ENCODE measurements at regions not wholly inside any gene's neighbourhood (a gene's known extent, or its start where the extent isn't known, plus 50 kb on each side); places are given as distances from the start of the nearest gene placed in this dataset.

DNA sequence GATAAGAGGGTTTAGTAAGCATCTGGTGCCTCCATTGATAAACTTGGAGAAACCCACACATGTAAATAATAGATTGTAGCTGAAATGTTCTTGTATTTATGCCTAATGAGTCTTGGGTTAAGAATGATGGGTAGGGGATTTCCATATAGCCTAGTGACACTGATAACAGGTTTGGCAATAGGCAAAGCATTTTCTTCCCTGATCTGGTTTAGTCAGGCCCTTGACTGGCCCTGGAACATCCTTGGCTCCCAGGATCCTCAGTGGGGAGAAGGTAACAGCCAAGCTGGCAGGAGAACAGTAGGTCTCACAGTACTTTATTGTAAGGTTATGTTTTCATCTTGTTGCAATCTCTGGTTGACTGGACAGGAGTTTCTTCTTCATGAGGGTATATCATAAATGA is 228.4 kb downstream of the DIPK2A start:
- TF ChIP-seq, protein P1, sequence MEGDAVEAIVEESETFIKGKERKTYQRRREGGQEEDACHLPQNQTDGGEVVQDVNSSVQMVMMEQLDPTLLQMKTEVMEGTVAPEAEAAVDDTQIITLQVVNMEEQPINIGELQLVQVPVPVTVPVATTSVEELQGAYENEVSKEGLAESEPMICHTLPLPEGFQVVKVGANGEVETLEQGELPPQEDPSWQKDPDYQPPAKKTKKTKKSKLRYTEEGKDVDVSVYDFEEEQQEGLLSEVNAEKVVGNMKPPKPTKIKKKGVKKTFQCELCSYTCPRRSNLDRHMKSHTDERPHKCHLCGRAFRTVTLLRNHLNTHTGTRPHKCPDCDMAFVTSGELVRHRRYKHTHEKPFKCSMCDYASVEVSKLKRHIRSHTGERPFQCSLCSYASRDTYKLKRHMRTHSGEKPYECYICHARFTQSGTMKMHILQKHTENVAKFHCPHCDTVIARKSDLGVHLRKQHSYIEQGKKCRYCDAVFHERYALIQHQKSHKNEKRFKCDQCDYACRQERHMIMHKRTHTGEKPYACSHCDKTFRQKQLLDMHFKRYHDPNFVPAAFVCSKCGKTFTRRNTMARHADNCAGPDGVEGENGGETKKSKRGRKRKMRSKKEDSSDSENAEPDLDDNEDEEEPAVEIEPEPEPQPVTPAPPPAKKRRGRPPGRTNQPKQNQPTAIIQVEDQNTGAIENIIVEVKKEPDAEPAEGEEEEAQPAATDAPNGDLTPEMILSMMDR (conservative IDR thresholded peaks at IDR 0.05; ENCODE audit: low read depth in 2 of 2) = no peak
- no peak for TF ChIP-seq EZH2 (IDR thresholded peaks at IDR 0.05; ENCODE audit: low read depth, unreplicated experiment)
- no peak for TF ChIP-seq CREB1 (CRISPR knock-in tag; IDR thresholded peaks at IDR 0.05; ENCODE audit: low read depth)
- TF ChIP-seq POLR2AphosphoS5 (IDR thresholded peaks at IDR 0.05; ENCODE audit: low read depth) = no peak
- TF ChIP-seq, protein P2, sequence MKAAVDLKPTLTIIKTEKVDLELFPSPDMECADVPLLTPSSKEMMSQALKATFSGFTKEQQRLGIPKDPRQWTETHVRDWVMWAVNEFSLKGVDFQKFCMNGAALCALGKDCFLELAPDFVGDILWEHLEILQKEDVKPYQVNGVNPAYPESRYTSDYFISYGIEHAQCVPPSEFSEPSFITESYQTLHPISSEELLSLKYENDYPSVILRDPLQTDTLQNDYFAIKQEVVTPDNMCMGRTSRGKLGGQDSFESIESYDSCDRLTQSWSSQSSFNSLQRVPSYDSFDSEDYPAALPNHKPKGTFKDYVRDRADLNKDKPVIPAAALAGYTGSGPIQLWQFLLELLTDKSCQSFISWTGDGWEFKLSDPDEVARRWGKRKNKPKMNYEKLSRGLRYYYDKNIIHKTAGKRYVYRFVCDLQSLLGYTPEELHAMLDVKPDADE (IDR thresholded peaks at IDR 0.05) = no peak
- TF ChIP-seq, protein P3, sequence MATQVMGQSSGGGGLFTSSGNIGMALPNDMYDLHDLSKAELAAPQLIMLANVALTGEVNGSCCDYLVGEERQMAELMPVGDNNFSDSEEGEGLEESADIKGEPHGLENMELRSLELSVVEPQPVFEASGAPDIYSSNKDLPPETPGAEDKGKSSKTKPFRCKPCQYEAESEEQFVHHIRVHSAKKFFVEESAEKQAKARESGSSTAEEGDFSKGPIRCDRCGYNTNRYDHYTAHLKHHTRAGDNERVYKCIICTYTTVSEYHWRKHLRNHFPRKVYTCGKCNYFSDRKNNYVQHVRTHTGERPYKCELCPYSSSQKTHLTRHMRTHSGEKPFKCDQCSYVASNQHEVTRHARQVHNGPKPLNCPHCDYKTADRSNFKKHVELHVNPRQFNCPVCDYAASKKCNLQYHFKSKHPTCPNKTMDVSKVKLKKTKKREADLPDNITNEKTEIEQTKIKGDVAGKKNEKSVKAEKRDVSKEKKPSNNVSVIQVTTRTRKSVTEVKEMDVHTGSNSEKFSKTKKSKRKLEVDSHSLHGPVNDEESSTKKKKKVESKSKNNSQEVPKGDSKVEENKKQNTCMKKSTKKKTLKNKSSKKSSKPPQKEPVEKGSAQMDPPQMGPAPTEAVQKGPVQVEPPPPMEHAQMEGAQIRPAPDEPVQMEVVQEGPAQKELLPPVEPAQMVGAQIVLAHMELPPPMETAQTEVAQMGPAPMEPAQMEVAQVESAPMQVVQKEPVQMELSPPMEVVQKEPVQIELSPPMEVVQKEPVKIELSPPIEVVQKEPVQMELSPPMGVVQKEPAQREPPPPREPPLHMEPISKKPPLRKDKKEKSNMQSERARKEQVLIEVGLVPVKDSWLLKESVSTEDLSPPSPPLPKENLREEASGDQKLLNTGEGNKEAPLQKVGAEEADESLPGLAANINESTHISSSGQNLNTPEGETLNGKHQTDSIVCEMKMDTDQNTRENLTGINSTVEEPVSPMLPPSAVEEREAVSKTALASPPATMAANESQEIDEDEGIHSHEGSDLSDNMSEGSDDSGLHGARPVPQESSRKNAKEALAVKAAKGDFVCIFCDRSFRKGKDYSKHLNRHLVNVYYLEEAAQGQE (IDR thresholded peaks at IDR 0.05; ENCODE audit: unreplicated experiment) = no peak
- TF ChIP-seq EZH2phosphoT487 (IDR thresholded peaks at IDR 0.05; ENCODE audit: unreplicated experiment) = no peak
- no peak for TF ChIP-seq JUNB (IDR thresholded peaks at IDR 0.05; ENCODE audit: unreplicated experiment)
- TF ChIP-seq STAT1 (IDR thresholded peaks at IDR 0.05; ENCODE audit: unreplicated experiment) = no peak
- TF ChIP-seq NANOG (IDR thresholded peaks at IDR 0.05; ENCODE audit: borderline replicate concordance) = no peak
